GM21381 (cell line): ENCODE measurements at regions not wholly inside any gene's neighbourhood (a gene's known extent, or its start where the extent isn't known, plus 50 kb on each side); places are given as distances from the start of the nearest gene placed in this dataset.

ENCODE experiments used
- ATAC-seq: cut with Tn5 transposase; IDR thresholded peaks from one replicate; pipeline ENCODE4 v1.9.1; 2021; ENCODE audit warnings: mild to moderate bottlenecking, moderate library complexity; ENCODE audit not compliant: unreplicated experiment

- ATAC-seq: no peak
Observed at GRCh38 chr17:71111460-71111859, 942.1 kb downstream of the KCNJ2 start.

DNA sequence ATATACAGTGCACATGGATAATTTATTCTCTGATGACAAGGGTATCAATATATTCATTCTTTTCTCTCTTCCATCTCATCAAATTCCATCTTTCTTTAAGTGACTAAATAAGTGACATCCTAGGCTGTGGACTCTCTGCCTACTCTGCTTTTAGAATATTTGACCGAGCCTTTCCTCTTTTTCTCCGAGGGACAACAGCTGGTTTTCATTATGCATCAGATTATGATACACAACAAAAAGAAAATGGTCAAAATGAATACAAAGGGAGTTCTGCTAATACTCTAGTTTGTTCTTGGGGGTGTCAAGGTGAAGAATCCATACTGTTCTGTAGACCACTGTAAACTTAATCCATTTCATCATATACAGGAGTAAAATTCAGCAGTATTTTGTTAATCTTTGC lies 942.6 kb downstream of the KCNJ2 start:
- no peak for ATAC-seq

DNA sequence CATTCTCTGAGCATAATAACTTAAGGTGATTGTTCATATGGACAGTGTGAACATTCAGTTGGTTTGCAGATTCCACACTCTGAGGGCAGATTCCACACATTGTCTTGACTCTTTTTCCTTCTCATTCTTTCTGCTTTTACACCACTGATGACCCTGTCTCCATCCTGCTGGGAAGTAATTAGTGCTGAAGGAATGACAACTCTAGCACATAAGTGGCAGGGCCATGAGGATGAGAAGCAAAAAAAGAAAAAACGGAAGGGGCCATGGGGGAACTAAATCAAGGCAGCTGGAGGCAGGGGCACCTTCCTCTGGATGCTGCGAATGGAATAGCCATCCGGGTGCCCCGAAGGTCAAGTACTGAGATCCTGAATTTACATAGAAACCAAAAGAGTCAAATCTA lies 944.0 kb downstream of the KCNJ2 start:
- ATAC-seq: no peak

- no peak for ATAC-seq
Observed at GRCh38 chr17:71114911-71115668, 945.8 kb downstream of the KCNJ2 start.

GRCh38 chr17:71115669-71115972 lies 946.3 kb downstream of the KCNJ2 start:
- no peak for ATAC-seq

- ATAC-seq: no peak
Observed at GRCh38 chr17:71117466-71117865, 948.1 kb downstream of the KCNJ2 start.

DNA sequence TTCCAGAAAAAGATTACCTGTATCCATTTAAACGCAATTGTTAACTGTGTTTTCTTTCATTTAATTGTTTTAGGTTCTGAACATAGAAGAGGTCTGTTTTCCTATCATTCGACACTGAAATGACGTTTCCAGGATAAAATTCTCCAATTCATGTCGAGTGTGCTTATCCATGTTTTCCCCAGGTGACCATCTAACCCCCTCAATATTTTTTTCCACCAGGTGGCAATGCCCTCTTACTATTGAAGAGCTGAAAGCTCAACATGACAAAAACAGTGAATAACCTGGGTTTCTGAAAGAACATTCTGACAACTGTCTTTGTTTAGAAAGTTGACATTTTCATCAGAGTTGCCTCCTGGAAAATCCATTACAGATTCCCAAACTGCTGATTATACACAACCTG lies 948.7 kb downstream of the KCNJ2 start:
- ATAC-seq: no peak

DNA sequence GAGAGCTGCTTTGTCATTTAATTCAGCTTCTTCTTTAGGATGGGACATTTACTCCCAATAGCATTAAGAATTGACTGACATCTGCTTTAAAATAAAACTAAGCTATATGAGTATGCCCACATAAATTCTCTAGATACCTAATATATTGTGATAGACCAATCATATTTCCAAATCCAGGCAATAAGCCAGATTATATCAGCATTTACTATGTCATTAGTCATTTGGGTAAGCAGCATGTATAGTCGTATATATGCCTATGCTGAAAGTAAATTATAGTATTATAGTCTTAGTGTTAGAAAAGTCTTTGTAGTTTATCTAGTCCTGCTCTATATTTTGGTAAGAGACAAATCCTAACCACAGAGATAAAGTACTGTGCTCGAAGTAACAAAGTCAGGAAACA lies 958.1 kb downstream of the KCNJ2 start:
- no peak for ATAC-seq

GRCh38 chr17:71142333-71142732 lies 973.0 kb downstream of the KCNJ2 start:
- ATAC-seq: no peak

- ATAC-seq: no peak
Observed at GRCh38 chr17:71145486-71145885, 975.3 kb upstream of the SOX9 start.

GRCh38 chr17:71147906-71148305 lies 972.9 kb upstream of the SOX9 start:
- ATAC-seq: no peak

GRCh38 chr17:71149607-71150006 lies 971.2 kb upstream of the SOX9 start:
- no peak for ATAC-seq

DNA sequence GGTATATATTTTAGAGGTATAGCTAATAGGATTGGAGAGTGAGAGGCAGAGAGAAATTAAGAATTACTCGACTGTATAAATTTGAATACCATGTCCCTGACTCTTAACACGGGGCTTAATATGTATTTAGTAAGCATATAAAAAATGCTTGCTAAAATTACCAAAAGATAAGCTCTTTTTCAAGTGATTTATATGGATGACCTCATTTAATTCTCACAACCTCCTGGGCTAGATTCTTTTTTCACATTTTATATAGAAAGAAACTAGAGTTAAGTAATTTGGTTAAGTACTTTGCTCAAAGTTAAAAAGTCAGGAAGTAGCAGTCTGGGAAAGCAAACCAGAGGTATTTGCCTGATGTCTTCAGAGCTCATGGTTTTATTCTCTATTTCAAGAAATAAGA lies 963.5 kb upstream of the SOX9 start:
- ATAC-seq: no peak

GRCh38 chr17:71158437-71158836 lies 962.4 kb upstream of the SOX9 start:
- no peak for ATAC-seq

DNA sequence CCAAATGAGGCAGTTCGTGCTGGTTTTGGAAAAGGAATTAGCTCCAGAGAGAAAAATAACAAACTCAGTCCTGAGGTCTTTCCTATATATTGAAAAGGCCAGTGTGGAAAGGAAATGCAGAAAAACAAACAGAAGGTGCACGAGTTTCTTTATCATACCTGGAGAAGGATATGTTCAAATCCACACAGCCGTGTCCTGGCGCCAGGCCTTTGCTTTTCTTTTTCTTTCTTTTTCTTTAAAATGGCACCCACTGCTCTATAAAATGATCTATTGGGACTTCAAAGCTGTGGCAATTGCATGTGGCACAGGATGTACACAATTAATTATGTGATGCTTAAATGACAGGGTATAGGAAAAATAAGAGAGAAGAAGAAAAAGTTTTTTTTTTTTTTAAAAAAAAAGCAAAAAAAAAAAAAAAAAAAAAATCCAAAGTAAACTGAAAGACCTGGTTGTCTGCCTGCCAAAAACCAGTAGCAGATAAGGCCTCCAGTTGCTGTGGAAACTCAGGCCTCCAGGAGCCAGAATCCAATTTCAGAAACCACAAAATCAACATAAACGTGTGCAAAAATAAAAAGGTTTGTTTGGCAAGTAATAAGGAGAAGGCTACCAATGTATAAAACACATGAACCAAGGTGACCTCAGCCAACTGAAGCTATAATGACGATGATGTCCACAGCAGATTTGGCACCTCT lies 957.6 kb upstream of the SOX9 start:
- no peak for ATAC-seq

DNA sequence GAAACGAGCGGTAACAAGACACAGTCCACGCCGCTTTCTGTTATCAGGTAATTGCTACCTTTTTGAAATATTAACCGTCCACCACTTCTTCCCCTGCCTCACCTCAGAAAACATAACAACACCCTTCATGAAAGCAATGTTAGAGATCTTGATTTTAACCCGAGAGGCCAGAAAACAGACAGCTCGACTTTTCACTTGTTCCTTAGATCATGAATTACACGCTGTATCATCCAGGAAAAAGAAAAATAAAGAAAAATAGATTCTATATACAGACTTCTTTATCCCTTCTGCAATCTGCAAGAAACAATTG lies 957.1 kb upstream of the SOX9 start:
- ATAC-seq: no peak

- no peak for ATAC-seq
Observed at GRCh38 chr17:71164561-71164960, 956.3 kb upstream of the SOX9 start.

DNA sequence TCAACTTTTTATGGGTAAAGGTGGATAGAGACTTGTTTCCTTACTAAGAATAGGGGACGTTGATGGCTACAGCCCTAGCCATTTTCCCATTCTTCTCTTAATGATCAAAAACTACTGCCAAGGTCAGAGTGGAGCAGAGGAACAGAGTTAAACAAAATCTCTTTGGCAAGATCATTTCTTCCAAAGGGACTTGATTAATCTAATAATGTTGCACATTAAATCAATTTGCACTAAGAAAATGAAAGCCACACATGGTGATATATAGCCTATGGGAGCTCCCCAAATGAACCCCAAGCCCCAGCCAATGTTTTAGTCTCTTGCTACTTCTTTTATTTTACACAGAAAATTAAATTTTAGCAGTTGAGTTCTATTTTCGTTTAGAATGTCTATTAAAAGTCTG lies 954.5 kb upstream of the SOX9 start:
- ATAC-seq: no peak

GRCh38 chr17:71168053-71168741 lies 952.6 kb upstream of the SOX9 start:
- ATAC-seq: no peak

- ATAC-seq: no peak
Observed at GRCh38 chr17:71170070-71170469, 950.8 kb upstream of the SOX9 start.

DNA sequence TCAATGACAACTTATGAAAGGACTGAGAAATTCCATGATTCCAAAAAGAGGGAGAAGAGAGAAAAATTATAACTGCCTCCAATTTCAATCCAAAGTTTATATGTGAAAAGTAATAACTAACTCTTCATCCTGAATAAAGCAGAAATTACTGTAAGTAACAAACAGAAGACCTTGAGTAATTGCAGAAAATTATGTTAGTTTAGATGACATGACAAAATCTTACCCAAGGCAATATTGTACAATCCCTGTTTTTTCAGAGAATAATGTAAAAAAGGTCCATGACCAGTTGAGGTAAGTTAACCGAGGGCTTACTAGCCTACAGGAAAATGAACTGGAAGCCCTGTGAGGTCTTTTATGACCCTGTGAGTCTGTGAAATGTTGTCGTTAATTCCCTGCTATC lies 949.5 kb upstream of the SOX9 start:
- ATAC-seq: no peak

DNA sequence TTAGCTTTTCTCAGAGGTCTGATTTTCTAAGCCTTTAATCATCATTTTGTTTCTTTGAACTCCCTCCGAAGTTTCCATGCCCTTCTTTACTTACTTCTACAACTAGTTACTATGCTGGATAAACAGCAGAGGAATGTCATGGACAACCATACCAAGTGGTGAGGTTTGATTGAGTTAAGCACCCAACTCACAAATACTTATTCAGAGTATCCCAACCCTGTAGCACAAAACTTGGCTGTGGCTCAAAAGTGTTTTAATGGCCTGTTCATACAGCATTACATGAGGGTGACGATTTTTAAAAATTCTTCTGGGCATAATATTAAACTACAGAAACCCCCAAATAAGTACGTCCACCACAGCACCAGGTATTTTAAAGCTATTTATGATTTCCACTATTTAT lies 946.8 kb upstream of the SOX9 start:
- no peak for ATAC-seq
